B cell (primary cell): ENCODE measurements at regions not wholly inside any gene's neighbourhood (a gene's known extent, or its start where the extent isn't known, plus 50 kb on each side); places are given as distances from the start of the nearest gene placed in this dataset.

Source experiments
- ATAC-seq: fragments of 200-7000 bp; cut with Tn5 transposase; one replicate; pipeline ENCODE4 v1.10.0; 2021; ENCODE audit warnings: low read depth, mild to moderate bottlenecking, moderate number of reproducible peaks, moderate library complexity
- CTCF ChIA-PET: fragments of 350-600 bp; sonication (Branson Sonifier 250); formaldehyde crosslinking; loops from one replicate; lab custom pipeline; 2021; ENCODE audit warnings: antibody characterized with exemption, inconsistent platforms; lab: Charles Lee
- POLR2A ChIA-PET: fragments of 350-600 bp; sonication (Branson Sonifier 250); formaldehyde crosslinking; loops from one replicate; lab custom pipeline; 2021; ENCODE audit warnings: antibody characterized with exemption; lab: Charles Lee
- DNase-seq: peaks from one replicate; pipeline ENCODE4 v3.0.0; 2013
- H2AFZ ChIP-seq: 2 replicates; pipeline ENCODE4 v1.6.1; 2012; ENCODE audit warnings: mild to moderate bottlenecking, low read depth, low read length; ENCODE audit not compliant: insufficient read depth, poor library complexity, severe bottlenecking
- H3K27ac ChIP-seq, 2 donors: 1 replicate in 1 of 2; 2 replicates in 1 of 2; pipeline ENCODE4 v1.5.1; 2012 to 2013; ENCODE audit warnings: low read length in 2 of 2, mild to moderate bottlenecking in 2 of 2, moderate library complexity in 1 of 2
- H3K27me3 ChIP-seq, 4 experiments: fragments of 200-600 bp in 1 of 4; sonication (generic) in 1 of 4; replicated peaks in 1 of 4; 1 replicate in 2 of 4; 2 replicates in 2 of 4; pipeline versions ENCODE4 v1.6.1 to v1.7.0; 2013 to 2016; ENCODE audit warnings: low read length in 3 of 4, mild to moderate bottlenecking in 2 of 4, mixed read lengths in 1 of 4, moderate library complexity in 1 of 4; ENCODE audit not compliant: insufficient read depth in 4 of 4, control insufficient read depth in 3 of 4; ENCODE audit errors: control extremely low read depth in 1 of 4
- H3K36me3 ChIP-seq, 2 experiments: replicated peaks in 1 of 2; 1 replicate in 1 of 2; 2 replicates in 1 of 2; pipeline versions ENCODE4 v1.6.1 to v1.7.1; 2013; ENCODE audit warnings: low read length in 1 of 2; ENCODE audit not compliant: insufficient read depth in 2 of 2, control insufficient read depth in 1 of 2; ENCODE audit errors: control extremely low read depth in 1 of 2, extremely low read depth in 1 of 2
- H3K4me1 ChIP-seq, 2 donors: fragments of 200-600 bp in 1 of 2; sonication (generic) in 1 of 2; 1 replicate in 1 of 2; 2 replicates in 1 of 2; pipeline versions ENCODE4 v1.5.1 to v1.6.1; 2013 to 2017; ENCODE audit warnings: low read length in 2 of 2; ENCODE audit not compliant: control insufficient read depth in 2 of 2, insufficient read depth in 2 of 2
- H3K4me2 ChIP-seq: replicated peaks from 2 replicates; pipeline ENCODE3; 2012; ENCODE audit warnings: mild to moderate bottlenecking, low read depth, low read length; ENCODE audit not compliant: poor library complexity, severe bottlenecking
- H3K4me3 ChIP-seq, 5 experiments: fragments of 200-600 bp in 1 of 5; sonication (generic) in 1 of 5; 1 replicate in 3 of 5; 2 replicates in 2 of 5; pipeline versions ENCODE4 v1.5.1 to v1.7.0; 2011 to 2016; ENCODE audit warnings: low read length in 4 of 5, mild to moderate bottlenecking in 4 of 5, low read depth in 2 of 5, control low read depth in 1 of 5, moderate library complexity in 1 of 5; ENCODE audit not compliant: insufficient read depth in 1 of 5; ENCODE audit errors: control extremely low read depth in 1 of 5, extremely low read depth in 1 of 5
- H3K79me2 ChIP-seq: fragments of 200-600 bp; sonication (generic); one replicate; pipeline ENCODE4 v1.6.0; 2016; ENCODE audit warnings: low read length; ENCODE audit not compliant: control insufficient read depth, insufficient read depth
- H3K9ac ChIP-seq: fragments of 200-600 bp; sonication (generic); 2 replicates; pipeline ENCODE4 v1.6.1; 2017; ENCODE audit warnings: mild to moderate bottlenecking, low read length, moderate library complexity
- H3K9me3 ChIP-seq, 3 donors: one replicate each; pipeline versions ENCODE4 v1.6.1 to v1.7.1; 2013; ENCODE audit warnings: low read length in 2 of 3; ENCODE audit not compliant: control insufficient read depth in 2 of 3, insufficient read depth in 1 of 3; ENCODE audit errors: control extremely low read depth in 1 of 3
- H4K20me1 ChIP-seq: 2 replicates; pipeline ENCODE4 v1.6.0; 2012; ENCODE audit warnings: mild to moderate bottlenecking, low read length; ENCODE audit not compliant: insufficient read depth, control insufficient read depth, poor library complexity, severe bottlenecking
- H3K27ac Mint-ChIP-seq: one replicate; pipeline ENCODE4 v1.8.0; 2021; ENCODE audit warnings: mixed read lengths
- H3K27me3 Mint-ChIP-seq: one replicate; pipeline ENCODE4 v1.8.0; 2021; ENCODE audit warnings: mixed read lengths
- H3K4me1 Mint-ChIP-seq: one replicate; pipeline ENCODE4 v1.8.0; 2021; ENCODE audit warnings: mixed read lengths
- H3K4me3 Mint-ChIP-seq: one replicate; pipeline ENCODE4 v1.8.0; 2021; ENCODE audit warnings: mixed read lengths
- H3K9me3 Mint-ChIP-seq: one replicate; pipeline ENCODE4 v1.8.0; 2022; ENCODE audit warnings: mixed read lengths; ENCODE audit not compliant: insufficient read depth
- EZH2 ChIP-seq: IDR thresholded peaks from 2 replicates; pipeline ENCODE4 v1.6.1; 2012; ENCODE audit warnings: borderline replicate concordance, low read depth, mild to moderate bottlenecking, moderate library complexity, low read length; ENCODE audit not compliant: insufficient read depth, poor library complexity, severe bottlenecking
- WGBS: methylation state at CpG from one replicate; pipeline ENCODE4 v1.1.5; 2013; ENCODE audit warnings: missing lambda C conversion rate; ENCODE audit not compliant: insufficient coverage; 5-methylcytosine and 5-hydroxymethylcytosine counted together
- intact Hi-C: fragments of 100-400 bp; cut with micrococcal nuclease; formaldehyde crosslinking; loops from one replicate; pipeline ENCODE4 v1.10.0; 2022
- TF ChIP-seq, protein P1 (sequence below): fragments of 200-600 bp; IDR thresholded peaks from one replicate; pipeline ENCODE4 v1.8.0; 2022; ENCODE audit warnings: antibody characterized with exemption, mild to moderate bottlenecking

DNA sequence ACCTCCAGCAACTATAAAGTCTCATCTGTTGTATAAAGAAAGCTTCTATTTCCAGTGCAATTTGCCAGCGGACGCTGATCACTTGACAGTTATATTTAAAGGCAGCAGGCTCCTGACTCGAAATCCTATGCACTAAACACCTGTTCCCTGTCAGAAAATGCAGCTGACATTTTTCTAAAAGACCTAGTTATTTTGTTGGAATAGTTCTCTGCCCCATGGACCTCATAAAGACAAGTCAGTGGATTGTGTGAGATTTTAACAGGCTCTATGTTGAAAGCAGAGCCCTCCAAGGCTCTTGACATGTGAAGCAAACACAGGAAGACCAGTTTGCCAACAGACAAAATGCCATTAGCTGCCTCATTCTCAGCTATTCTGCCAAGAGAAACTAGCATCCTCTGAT is 304.7 kb upstream of the KLF12 start:
- H3K4me3 Mint-ChIP-seq: no peak overlapping the region
- Histone ChIP-seq H3K27me3 (no peaks in the 10 kb centered on the region), H3K4me1 (no peaks in the 10 kb centered on the region), H3K9me3 (no peaks in the 10 kb centered on the region), H3K27ac (no peak overlapping the region), H3K9ac (no peak overlapping the region), H4K20me1 (no peaks in the 10 kb centered on the region), H3K4me2 (no peak overlapping the region), H3K36me3 (no peaks in the 10 kb centered on the region), H3K4me3 (no peak overlapping the region), H2AFZ (no peak overlapping the region), H3K79me2 (no peaks in the 10 kb centered on the region)
- DNase-seq (no peak), ATAC-seq (no peak)
- ChIA-PET POLR2A (no interaction called here), CTCF (no interaction called here)
- TF ChIP-seq, protein P1, sequence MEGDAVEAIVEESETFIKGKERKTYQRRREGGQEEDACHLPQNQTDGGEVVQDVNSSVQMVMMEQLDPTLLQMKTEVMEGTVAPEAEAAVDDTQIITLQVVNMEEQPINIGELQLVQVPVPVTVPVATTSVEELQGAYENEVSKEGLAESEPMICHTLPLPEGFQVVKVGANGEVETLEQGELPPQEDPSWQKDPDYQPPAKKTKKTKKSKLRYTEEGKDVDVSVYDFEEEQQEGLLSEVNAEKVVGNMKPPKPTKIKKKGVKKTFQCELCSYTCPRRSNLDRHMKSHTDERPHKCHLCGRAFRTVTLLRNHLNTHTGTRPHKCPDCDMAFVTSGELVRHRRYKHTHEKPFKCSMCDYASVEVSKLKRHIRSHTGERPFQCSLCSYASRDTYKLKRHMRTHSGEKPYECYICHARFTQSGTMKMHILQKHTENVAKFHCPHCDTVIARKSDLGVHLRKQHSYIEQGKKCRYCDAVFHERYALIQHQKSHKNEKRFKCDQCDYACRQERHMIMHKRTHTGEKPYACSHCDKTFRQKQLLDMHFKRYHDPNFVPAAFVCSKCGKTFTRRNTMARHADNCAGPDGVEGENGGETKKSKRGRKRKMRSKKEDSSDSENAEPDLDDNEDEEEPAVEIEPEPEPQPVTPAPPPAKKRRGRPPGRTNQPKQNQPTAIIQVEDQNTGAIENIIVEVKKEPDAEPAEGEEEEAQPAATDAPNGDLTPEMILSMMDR: no peak
- TF ChIP-seq EZH2: no peak
- H3K27me3 Mint-ChIP-seq: peaks cover 9% of the 10 kb centered on the region
- H3K27ac Mint-ChIP-seq: no peak overlapping the region
- no peaks in the 10 kb centered on the region for H3K9me3 Mint-ChIP-seq
- H3K4me1 Mint-ChIP-seq: no peaks in the 10 kb centered on the region
- intact Hi-C loops: no loop called here
- no CpG with 5 or more reads among the region's 3 CpGs for whole genome bisulfite sequencing

DNA sequence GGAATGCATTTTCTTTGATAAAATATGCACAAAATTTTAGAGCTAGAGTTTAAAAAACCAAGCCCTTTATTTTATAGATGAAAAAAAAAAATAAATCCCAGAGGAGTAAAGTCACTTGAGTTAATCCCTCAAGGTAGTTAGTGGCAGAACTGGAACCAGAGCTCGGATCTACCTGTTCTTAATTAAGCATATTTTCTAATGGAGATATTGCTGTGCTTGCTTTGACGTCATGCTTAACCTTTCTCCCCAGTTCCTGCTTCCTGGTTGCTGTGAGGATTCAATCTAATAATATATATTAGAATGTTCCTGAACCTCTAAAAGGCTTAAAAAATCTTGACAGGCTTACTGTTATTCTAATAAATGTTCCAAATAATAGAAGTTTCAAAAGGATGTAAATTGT is 300.6 kb upstream of the KLF12 start:
- Histone ChIP-seq H3K79me2 (no peaks in the 10 kb centered on the region), H3K27ac (no peak overlapping the region), H3K36me3 (no peaks in the 10 kb centered on the region), H3K4me1 (no peaks in the 10 kb centered on the region), H3K9ac (no peak overlapping the region), H3K27me3 (no peaks in the 10 kb centered on the region), H3K4me3 (no peak overlapping the region), H4K20me1 (no peaks in the 10 kb centered on the region), H3K9me3 (no peaks in the 10 kb centered on the region), H3K4me2 (no peak overlapping the region), H2AFZ (no peak overlapping the region)
- no peak for TF ChIP-seq EZH2
- Mint-ChIP-seq H3K4me3 (no peak overlapping the region), H3K27ac (no peak overlapping the region), H3K27me3 (peaks cover 5% of the 10 kb centered on the region), H3K4me1 (no peaks in the 10 kb centered on the region), H3K9me3 (no peaks in the 10 kb centered on the region)
- CTCF ChIA-PET: no interaction called here
- POLR2A ChIA-PET: no interaction called here
- no peak for ATAC-seq
- intact Hi-C loops: no loop called here
- no CpG with 5 or more reads among the region's 2 CpGs for WGBS
- no peak for DNase-seq
